Erythroblast (primary cell): ENCODE measurements at regions not wholly inside any gene's neighbourhood (a gene's known extent, or its start where the extent isn't known, plus 50 kb on each side); places are given as distances from the start of the nearest gene placed in this dataset.
"Not testable (repeated sequence)": the region's sequence is repeated elsewhere in the genome, so short reads cannot be mapped to it uniquely, and the experiment has no call there.

Source experiments
- GATA1 ChIP-seq: IDR thresholded peaks from 2 replicates; pipeline ENCODE4 v1.6.1; 2011; ENCODE audit warnings: low read depth, mild to moderate bottlenecking, control low read depth, low read length, moderate library complexity
- POLR2A ChIP-seq: IDR thresholded peaks from 2 replicates; pipeline ENCODE4 v1.6.1; 2011; ENCODE audit warnings: mild to moderate bottlenecking, low read length

DNA sequence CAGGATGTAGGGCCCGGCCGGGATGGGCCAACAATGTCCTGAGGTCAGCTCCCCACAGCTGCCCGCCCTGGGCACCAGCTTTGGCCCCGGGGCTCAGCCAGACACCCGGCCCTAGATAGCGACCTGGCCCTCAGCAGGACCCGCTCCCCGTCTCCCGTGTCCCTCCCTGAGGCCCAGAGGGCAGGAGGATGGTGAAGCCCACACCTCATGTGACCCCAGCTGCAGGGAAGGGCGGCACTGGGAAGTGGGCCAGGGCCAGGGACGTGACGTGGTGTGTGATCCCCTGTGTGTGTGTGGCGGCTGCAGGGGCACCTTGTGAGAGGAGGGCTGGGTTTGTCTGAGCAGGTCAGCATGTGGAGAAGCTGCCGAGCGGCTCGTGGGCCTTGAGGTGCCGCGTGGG is 213.9 kb downstream of the TMEM121 start:
- not testable (repeated sequence) for TF ChIP-seq POLR2A, GATA1
